GM19240 (cell line): ENCODE measurements at regions not wholly inside any gene's neighbourhood (a gene's known extent, or its start where the extent isn't known, plus 50 kb on each side); places are given as distances from the start of the nearest gene placed in this dataset.
"Not testable (repeated sequence)": the region's sequence is repeated elsewhere in the genome, so short reads cannot be mapped to it uniquely, and the experiment has no call there.

Experiments
- DNase-seq: peaks from one replicate; pipeline ENCODE4 v3.0.0; 2011; ENCODE audit warnings: low spot score; ENCODE audit not compliant: insufficient read length

GRCh38 chr17:77036841-77037381 is 103.9 kb upstream of the SEC14L1 start:
- no peak for DNase-seq

- DNase-seq, result no peak
These were observed 102.8 kb upstream of the SEC14L1 start for GRCh38 chr17:77037943-77038342.

GRCh38 chr17:77038884-77039555 is 101.7 kb upstream of the SEC14L1 start:
- DNase-seq, result no peak

- DNase-seq, result no peak
These were observed 98.1 kb upstream of the SEC14L1 start for GRCh38 chr17:77042476-77043231.

- no peak for DNase-seq
These were observed 95.2 kb upstream of the SEC14L1 start for GRCh38 chr17:77045441-77046041.

- no peak for DNase-seq
These were observed 91.3 kb upstream of the SEC14L1 start for GRCh38 chr17:77049440-77049839.

- DNase-seq, result not testable (repeated sequence)
These were observed 89.9 kb upstream of the SEC14L1 start for GRCh38 chr17:77050901-77051300.

- no peak for DNase-seq
These were observed 85.8 kb upstream of the SEC14L1 start for GRCh38 chr17:77054936-77055335.

- no peak for DNase-seq
These were observed 85.3 kb upstream of the SEC14L1 start for GRCh38 chr17:77055453-77055852.

GRCh38 chr17:77058016-77058415 is 82.8 kb upstream of the SEC14L1 start:
- DNase-seq, result no peak

- no peak for DNase-seq
These were observed 79.1 kb upstream of the SEC14L1 start for GRCh38 chr17:77061669-77062068.

GRCh38 chr17:77064598-77064997 is 76.2 kb upstream of the SEC14L1 start:
- no peak for DNase-seq

- DNase-seq, result no peak
These were observed 74.6 kb upstream of the SEC14L1 start for GRCh38 chr17:77066165-77066564.

- DNase-seq, result peak; percentile 61
These were observed 73.9 kb upstream of the SEC14L1 start for GRCh38 chr17:77066726-77067409.

GRCh38 chr17:77068915-77069314 is 71.9 kb upstream of the SEC14L1 start:
- no peak for DNase-seq

GRCh38 chr17:77070888-77071279 is 69.9 kb upstream of the SEC14L1 start:
- DNase-seq, result no peak

GRCh38 chr17:77071925-77072490 is 68.8 kb upstream of the SEC14L1 start:
- DNase-seq, result no peak

GRCh38 chr17:77072670-77073069 is 68.1 kb upstream of the SEC14L1 start:
- DNase-seq, result no peak

- no peak for DNase-seq
These were observed 66.1 kb upstream of the SEC14L1 start for GRCh38 chr17:77074681-77075080.

GRCh38 chr17:77076124-77076830 is 64.5 kb upstream of the SEC14L1 start:
- no peak for DNase-seq

- DNase-seq, result no peak
These were observed 57.2 kb upstream of the SEC14L1 start for GRCh38 chr17:77083531-77083930.
